ENCODE measurements at regions not wholly inside any gene's neighbourhood (a gene's known extent, or its start where the extent isn't known, plus 50 kb on each side); places are given as distances from the start of the nearest gene placed in this dataset.

DNA sequence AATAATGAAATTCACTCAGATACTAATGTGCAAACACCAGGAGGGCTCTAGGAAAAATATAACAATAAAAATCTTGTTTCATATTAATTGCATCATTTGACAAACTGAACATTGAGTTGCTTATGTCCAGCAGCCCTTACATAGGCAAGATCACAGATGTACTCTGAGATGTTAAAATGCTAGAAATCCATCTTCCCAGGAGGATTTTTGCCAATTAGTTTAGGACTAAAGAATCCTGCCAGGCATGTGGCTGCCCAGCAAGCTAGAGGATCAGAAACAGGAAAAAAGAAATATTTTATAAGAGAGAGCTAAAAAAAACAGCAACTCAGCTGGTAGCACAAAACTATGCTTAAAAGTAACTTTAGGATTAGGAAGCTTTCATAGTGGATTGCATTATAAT lies 407.8 kb downstream of the NXPH1 start:
- no peaks in the 10 kb centered on the region for H3K9me3 ChIP-seq (ENCODE audit: control insufficient read depth, low read depth, low read length)
- no peak overlapping the region for H2BK15ac ChIP-seq (ENCODE audit: low read depth, low read length)
- H3K79me1 ChIP-seq (ENCODE audit: insufficient read depth, low read depth, low read length, poor library complexity, severe bottlenecking) = no peaks in the 10 kb centered on the region
- H2BK120ac ChIP-seq (ENCODE audit: low read depth, low read length, poor library complexity, severe bottlenecking) = no peak overlapping the region
- H2BK5ac ChIP-seq (ENCODE audit: insufficient read length, low read length) = no peak overlapping the region
- no peak overlapping the region for H2BK12ac ChIP-seq (ENCODE audit: insufficient read length, low read depth, low read length)
- no peak overlapping the region for H3K18ac ChIP-seq (ENCODE audit: insufficient read length, low read depth, low read length)
- H2AK5ac ChIP-seq (ENCODE audit: insufficient read length, low read length) = no peak overlapping the region
- H3K23me2 ChIP-seq (ENCODE audit: insufficient read length, low read depth, low read length, poor library complexity, severe bottlenecking) = no peaks in the 10 kb centered on the region
- H3K14ac ChIP-seq (ENCODE audit: insufficient read depth, low read length) = no peak overlapping the region
- H3K4me3 Mint-ChIP-seq = no peak overlapping the region
- no peak for DNase-seq
- no peak overlapping the region for H2BK20ac ChIP-seq (ENCODE audit: low read depth, low read length, poor library complexity, severe bottlenecking)
- no peak overlapping the region for H3K56ac ChIP-seq (ENCODE audit: insufficient read length, low read depth, low read length)
- H3K4ac ChIP-seq (ENCODE audit: low read depth, low read length) = no peak overlapping the region
- H3K27ac ChIP-seq (ENCODE audit: insufficient read length, low read depth, low read length) = no peak overlapping the region
- H3K79me2 ChIP-seq (ENCODE audit: insufficient read depth, low read length) = no peaks in the 10 kb centered on the region
- peaks cover 1 to 2% of the 10 kb centered on the region in 2 experiments for H3K4me1 Mint-ChIP-seq
- no peak overlapping the region for H3K23ac ChIP-seq (ENCODE audit: insufficient read length, low read depth, low read length)
- H4K20me1 ChIP-seq (ENCODE audit: control insufficient read depth, insufficient read depth, insufficient read length) = no peaks in the 10 kb centered on the region
- H4K8ac ChIP-seq (replicated peaks; ENCODE audit: insufficient read length, low read depth, low read length) = no peak overlapping the region
- H2AFZ ChIP-seq (ENCODE audit: low read length) = no peak overlapping the region
- no peaks in the 10 kb centered on the region for H3K27me3 Mint-ChIP-seq (ENCODE audit: low read depth)
- no peak overlapping the region for H3K9ac ChIP-seq (ENCODE audit: extremely low read depth, insufficient read length, low read length)
- H3K4me1 ChIP-seq (ENCODE audit: insufficient read depth, low read length) = no peaks in the 10 kb centered on the region
- TF ChIP-seq, protein P1, sequence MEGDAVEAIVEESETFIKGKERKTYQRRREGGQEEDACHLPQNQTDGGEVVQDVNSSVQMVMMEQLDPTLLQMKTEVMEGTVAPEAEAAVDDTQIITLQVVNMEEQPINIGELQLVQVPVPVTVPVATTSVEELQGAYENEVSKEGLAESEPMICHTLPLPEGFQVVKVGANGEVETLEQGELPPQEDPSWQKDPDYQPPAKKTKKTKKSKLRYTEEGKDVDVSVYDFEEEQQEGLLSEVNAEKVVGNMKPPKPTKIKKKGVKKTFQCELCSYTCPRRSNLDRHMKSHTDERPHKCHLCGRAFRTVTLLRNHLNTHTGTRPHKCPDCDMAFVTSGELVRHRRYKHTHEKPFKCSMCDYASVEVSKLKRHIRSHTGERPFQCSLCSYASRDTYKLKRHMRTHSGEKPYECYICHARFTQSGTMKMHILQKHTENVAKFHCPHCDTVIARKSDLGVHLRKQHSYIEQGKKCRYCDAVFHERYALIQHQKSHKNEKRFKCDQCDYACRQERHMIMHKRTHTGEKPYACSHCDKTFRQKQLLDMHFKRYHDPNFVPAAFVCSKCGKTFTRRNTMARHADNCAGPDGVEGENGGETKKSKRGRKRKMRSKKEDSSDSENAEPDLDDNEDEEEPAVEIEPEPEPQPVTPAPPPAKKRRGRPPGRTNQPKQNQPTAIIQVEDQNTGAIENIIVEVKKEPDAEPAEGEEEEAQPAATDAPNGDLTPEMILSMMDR (conservative IDR thresholded peaks at IDR 0.05) = no peak
- no peaks in the 10 kb centered on the region for H3K27me3 ChIP-seq (ENCODE audit: insufficient read depth, low read length)
- H3T11ph ChIP-seq (ENCODE audit: low read length) = no peak overlapping the region
- H3K4me2 ChIP-seq (ENCODE audit: insufficient read depth, insufficient read length, low read length) = no peak overlapping the region
- H3K36me3 Mint-ChIP-seq (ENCODE audit: insufficient read depth in 1 of 3, low read depth in 3 of 3) = no peaks in the 10 kb centered on the region
- no peak overlapping the region for H4K91ac ChIP-seq (ENCODE audit: insufficient read length, low read depth, low read length)
- no peak overlapping the region for H3K27ac Mint-ChIP-seq
- no peaks in the 10 kb centered on the region for H3K9me3 Mint-ChIP-seq
- H4K5ac ChIP-seq (ENCODE audit: insufficient read length, low read depth, low read length) = no peak overlapping the region

Data from H9 (cell line).